ENCODE measurements at regions not wholly inside any gene's neighbourhood (a gene's known extent, or its start where the extent isn't known, plus 50 kb on each side); places are given as distances from the start of the nearest gene placed in this dataset.

GRCh38 chr4:175450446-175450845, 361.6 kb downstream of the GPM6A start:
- no peak for TF ChIP-seq CTCF (conservative IDR thresholded peaks at IDR 0.05; ENCODE audit: low read length)
- no peak for TF ChIP-seq EZH2phosphoT487 (IDR thresholded peaks at IDR 0.05; ENCODE audit: borderline replicate concordance, low read depth, low read length)

Measured in OCI-LY7 (cell line).